ENCODE measurements at regions not wholly inside any gene's neighbourhood (a gene's known extent, or its start where the extent isn't known, plus 50 kb on each side); places are given as distances from the start of the nearest gene placed in this dataset.

GRCh38 chr12:116483959-116484750, 75.0 kb upstream of the MAP1LC3B2 start:
- no peak for DNase-seq (ENCODE audit: low read depth, low spot score)

- no peak for DNase-seq (ENCODE audit: low read depth, low spot score)
Observed at GRCh38 chr12:116484807-116485206, 74.4 kb upstream of the MAP1LC3B2 start.

DNA sequence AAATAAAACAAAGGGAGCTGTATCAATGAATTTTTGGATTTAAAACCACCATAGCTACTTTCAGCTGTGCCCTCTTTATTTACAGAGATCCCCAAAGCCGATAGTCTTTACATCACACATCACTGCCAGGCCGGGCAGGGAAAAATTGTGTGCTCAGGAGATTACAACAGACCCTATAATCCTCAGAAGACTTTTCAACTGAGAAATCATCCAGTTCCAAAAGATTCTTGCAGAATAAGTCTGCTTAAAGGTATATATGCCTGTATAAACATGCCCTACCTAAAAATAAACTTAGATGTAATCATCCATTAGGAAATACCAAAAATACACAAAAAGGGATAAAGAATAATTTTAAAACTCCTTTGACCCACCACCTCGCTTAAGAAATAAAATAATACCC, 70.1 kb upstream of the MAP1LC3B2 start:
- no peak for DNase-seq (ENCODE audit: low read depth, low spot score)

DNA sequence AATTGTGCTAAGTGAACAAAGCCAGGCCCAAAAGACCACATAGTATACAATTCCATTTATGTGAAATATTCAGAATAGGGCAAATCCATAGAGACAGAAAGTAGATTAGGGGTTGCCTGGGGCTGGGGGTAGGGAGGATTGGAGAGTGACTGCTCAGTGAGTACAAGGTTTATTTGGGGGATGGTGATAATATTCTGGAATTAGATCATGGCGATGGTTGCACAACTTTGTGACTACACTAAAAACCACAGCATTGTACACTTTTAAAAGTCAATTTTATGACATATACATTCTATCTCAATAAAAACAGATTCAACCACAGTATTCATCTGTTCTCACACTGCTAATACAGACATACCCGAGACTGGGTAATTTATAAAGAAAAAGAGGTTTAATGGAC, 68.7 kb upstream of the MAP1LC3B2 start:
- DNase-seq (ENCODE audit: low read depth, low spot score), result no peak

GRCh38 chr12:116492703-116493324, 66.4 kb upstream of the MAP1LC3B2 start:
- no peak for DNase-seq (ENCODE audit: low read depth, low spot score)

DNA sequence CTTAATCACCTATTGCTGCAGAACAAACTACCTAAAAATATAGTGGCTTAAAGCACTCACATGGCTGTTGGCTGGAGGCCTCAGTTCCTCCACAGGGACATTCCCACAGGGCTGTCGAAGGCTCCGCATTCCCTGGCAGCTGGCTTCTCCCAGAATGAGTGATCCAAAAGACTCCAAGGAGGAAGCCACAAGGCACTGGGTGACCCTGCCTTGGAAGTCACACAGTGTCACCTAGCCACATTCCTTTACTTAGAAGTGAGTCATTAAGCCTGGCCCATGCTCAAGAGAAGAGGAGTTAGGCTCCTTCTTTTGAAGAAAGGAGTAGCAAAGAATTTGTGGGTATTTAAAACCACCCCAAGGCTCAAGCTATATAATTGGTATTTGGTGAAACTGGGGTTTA, 63.9 kb upstream of the MAP1LC3B2 start:
- no peak for DNase-seq (ENCODE audit: low read depth, low spot score)

DNA sequence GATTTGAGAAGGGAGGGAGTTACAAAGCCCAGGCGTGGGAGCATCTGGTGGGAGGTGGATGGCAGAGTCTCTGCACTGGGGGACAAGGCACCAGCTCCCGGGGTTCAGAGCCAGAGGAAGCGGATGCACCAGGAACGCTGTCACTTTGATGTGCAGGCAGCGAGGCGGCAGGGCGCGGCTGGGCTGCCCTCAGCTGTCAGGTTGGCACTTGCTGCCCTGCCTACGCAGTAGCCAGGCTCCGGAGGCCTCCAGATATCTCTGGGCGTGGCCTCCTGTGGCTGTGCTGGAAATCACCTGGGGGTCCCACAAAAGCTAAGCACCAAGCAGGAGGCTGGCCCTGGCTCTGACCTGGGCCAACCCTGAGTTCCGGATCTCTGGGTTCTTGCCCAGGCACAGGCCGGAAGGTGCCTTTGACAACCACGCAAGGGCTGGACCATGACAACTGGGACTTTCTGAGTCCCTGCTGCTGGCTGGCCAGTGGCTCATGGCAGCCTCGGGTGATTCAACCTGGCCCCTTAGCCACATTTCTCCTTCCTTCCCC, 62.1 kb upstream of the MAP1LC3B2 start:
- no peak for DNase-seq (ENCODE audit: low read depth, low spot score)

DNA sequence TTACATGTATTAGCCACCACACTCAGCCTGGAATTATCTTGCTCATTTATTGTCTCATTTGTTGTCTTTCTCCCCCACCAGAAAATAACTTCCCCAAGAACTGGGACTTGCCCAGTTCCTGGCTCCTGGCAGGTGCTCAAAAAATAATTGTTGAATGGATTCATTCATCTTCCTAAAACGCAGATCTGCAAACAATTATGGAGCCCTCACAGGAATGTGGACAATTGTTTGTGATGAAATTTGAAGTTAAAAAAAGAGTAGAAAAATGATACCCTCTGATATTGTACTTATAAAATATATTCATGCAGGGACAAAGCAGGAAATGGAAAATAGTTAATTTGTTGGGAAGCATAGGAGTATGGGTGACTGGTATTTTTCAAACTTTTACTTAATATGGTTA, 60.7 kb upstream of the MAP1LC3B2 start:
- no peak for DNase-seq (ENCODE audit: low read depth, low spot score)

DNA sequence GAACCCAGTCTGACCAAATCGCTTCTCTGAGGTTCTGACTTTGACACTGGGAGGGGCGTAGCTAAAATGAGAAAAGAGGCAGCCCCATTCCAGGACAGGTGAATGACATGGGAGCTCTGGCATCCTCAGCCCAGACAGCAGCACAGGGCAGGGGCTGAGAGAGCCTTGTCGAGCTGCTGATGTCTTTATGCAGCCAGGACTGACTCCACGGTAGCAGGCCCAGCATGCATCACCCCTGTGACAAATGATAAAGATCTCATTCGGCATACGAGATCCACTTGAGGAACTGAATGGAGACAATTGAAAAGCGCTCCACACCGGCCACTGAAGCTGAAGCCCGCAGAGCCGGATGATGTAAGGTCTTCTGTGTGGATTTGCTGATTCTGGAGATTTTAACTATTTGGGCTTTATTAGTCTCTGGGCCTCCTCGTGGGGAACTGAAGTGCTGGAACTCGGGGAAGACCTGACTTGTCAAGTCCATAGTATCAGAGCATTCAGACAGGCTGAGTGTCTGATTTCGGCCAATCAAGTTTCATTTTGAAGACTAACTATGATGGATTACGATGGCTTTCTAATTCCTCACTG, 56.9 kb upstream of the MAP1LC3B2 start:
- no peak for DNase-seq (ENCODE audit: low read depth, low spot score)

- DNase-seq (ENCODE audit: low read depth, low spot score), result no peak
Observed at GRCh38 chr12:116502989-116503496, 56.1 kb upstream of the MAP1LC3B2 start.

- no peak for DNase-seq (ENCODE audit: low read depth, low spot score)
Observed at GRCh38 chr12:116504438-116504837, 54.7 kb upstream of the MAP1LC3B2 start.

GRCh38 chr12:116506697-116507064, 52.5 kb upstream of the MAP1LC3B2 start:
- DNase-seq (ENCODE audit: low read depth, low spot score), result no peak

GRCh38 chr12:116508145-116509121, 50.7 kb upstream of the MAP1LC3B2 start:
- DNase-seq (ENCODE audit: low read depth, low spot score), result no peak

Data from iPS DF 19.7 (cell line).